GM19463 (cell line): ENCODE measurements at regions not wholly inside any gene's neighbourhood (a gene's known extent, or its start where the extent isn't known, plus 50 kb on each side); places are given as distances from the start of the nearest gene placed in this dataset.

Source experiments
- ATAC-seq: cut with Tn5 transposase; IDR thresholded peaks from one replicate; pipeline ENCODE4 v1.9.1; 2021; ENCODE audit warnings: mild to moderate bottlenecking, moderate library complexity; ENCODE audit not compliant: unreplicated experiment

- no peak for ATAC-seq
Observed at GRCh38 chr5:103498800-103499551, 63.6 kb downstream of the NUDT12 start.

DNA sequence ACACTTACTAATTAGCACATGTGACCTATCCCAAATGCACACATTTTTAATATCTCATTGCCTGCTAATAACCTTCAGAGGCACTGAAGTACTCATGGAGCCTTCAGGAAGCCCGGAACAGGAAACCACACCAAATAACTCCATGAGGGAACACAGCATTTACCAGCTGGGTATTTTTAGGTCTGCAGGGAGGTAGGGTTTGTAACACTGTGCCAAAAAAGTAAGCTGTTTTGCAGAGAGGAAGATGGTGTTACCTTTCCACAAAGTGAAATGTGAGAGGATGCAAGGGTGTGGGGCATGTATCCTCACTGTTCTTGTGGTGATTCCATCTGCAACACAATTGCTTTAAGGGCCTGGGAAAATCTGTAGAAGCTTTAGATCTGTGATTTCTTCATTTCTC is 64.4 kb downstream of the NUDT12 start:
- no peak for ATAC-seq

DNA sequence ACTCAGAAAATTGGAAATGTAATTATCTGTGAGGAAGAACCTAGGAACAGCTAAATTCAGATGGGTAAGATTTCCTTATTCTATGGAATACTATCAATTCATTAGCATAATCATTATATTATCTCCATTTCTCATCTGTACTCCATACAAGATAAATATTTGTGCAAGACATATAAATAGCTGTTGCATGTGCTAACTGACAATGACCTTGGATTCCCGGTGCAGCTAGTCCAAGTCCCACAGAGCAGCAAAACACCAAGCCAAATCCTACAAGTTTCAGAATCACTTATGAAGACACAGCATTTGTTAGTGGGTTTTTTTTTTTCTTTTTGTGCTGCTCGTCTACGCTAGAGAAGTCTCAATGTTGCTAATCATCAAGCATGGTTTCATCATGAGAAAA is 64.8 kb downstream of the NUDT12 start:
- ATAC-seq: no peak

GRCh38 chr5:103490030-103490739 is 72.4 kb downstream of the NUDT12 start:
- ATAC-seq: no peak

- no peak for ATAC-seq
Observed at GRCh38 chr5:103489307-103489706, 73.3 kb downstream of the NUDT12 start.

- ATAC-seq: no peak
Observed at GRCh38 chr5:103487822-103488493, 74.6 kb downstream of the NUDT12 start.

DNA sequence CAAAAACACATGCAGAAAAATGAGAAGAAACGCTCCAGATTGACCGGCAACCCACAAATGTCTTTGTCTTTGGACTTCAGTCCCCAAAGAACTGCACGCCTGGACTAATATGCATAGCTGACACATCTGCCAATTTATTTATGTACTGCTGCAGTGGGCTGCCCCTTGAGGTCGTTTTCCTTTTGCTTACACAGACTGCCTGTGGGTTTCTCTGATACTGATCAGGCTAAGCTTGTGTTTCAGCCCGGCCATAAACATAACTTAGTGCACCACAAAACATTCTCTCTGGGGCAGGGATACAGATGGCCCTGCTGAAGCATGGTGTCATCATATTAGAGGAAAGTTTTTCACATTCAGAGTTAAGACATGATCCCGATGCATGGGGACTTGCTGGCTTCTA is 75.4 kb downstream of the NUDT12 start:
- no peak for ATAC-seq

GRCh38 chr5:103486739-103487138 is 75.8 kb downstream of the NUDT12 start:
- no peak for ATAC-seq

DNA sequence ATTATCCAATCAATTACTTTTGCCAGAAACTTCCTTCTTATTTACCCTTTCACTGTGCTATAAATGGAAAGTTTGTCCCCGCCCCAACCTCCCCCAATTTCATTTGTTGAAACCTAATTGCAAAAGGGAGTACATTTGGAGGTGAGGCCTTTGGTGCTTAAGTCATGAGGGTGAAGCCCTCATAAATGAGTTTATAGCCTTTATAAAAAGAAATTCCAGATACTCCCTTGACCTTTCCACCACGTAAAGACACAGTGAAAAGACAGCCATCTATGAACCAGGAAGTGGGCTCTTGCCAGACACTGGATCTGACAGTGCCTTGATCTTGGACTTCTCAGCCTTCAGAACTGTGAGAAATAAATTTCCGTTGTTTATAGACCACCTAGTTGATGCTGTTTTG is 82.3 kb downstream of the NUDT12 start:
- no peak for ATAC-seq

GRCh38 chr5:103477678-103478077 is 84.9 kb downstream of the NUDT12 start:
- ATAC-seq: no peak

GRCh38 chr5:103476811-103477210 is 85.8 kb downstream of the NUDT12 start:
- ATAC-seq: no peak

DNA sequence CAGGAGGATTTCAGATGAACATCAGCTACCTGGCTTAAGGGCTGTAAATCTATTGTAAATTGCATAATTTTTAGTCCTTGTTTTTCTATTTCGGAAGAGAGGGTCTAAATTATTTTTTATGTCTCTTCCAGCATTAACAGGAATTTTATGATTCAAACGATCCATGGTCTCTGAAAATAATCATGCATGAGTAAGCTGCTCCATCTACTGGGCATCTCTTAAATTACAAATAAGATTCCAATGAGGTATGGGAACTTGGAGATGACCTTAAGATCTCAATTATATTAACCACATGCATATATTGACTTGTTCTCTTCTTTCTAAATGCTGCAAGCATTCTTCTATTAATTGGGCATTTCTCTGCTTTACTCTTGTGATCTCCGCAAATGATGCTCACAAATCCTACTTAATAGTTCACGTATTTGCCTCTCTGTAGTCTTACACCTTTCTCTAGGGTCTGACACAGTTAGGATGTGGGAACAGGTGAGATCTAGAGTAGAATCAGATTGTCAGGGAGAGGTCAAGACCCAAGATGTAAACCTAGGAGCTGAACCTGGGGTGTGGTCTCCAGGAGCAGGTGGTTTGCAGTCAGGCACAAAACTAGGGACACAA is 86.9 kb downstream of the NUDT12 start:
- ATAC-seq: no peak

DNA sequence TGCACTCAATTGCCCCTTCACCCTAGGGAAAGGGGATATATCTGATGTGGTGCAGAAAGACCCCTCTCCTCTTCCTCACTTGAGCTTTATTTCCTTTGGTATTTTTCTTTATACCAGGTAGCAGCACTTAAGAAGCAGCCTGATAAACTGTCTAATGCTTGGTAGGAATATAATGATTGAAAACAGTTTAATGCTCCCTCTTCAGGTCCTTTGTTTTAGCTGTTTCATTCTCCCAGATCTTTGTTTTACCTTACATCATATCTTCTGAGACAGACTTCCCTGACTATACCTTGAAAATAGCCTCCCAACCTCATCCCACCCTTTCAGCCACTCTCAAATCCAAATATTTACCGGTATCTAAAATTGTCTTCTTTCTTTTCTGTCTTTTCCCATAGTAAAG is 87.9 kb downstream of the NUDT12 start:
- no peak for ATAC-seq

DNA sequence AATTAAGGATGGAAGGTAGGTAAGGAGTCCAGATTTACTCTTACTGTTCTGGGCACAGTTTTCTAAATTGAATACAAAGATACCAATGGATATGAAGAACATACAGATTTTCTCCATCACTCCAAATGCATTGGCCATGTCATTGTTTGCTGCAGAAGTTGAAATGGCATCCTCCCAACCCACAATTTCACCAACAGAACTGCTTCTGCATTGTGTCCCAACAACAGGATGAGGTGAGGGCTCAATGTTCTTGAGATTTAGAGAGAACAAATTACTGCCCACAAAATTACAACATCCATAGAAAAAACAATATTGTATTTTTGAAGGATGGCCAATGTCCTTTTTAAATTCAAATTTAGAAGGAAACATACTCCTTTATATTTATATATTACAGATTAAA is 88.9 kb downstream of the NUDT12 start:
- no peak for ATAC-seq

DNA sequence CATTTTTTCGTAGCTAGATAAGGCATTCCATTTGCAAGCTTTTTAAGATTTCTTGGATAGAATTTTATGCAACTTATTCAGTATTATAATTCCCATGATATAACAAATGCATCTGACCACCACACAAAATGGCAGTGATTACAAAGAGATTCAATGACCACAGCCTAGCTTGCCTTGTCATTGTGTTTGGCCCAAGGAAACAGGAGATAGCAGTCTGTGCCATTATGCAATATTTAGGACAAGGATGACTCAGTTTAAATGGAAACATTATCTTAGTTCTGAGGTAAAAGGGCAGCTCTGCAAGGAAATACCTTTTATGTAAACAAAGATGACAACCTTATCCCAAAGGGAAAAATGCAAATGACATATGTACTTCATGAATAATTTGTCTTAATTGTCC is 89.8 kb downstream of the NUDT12 start:
- no peak for ATAC-seq

DNA sequence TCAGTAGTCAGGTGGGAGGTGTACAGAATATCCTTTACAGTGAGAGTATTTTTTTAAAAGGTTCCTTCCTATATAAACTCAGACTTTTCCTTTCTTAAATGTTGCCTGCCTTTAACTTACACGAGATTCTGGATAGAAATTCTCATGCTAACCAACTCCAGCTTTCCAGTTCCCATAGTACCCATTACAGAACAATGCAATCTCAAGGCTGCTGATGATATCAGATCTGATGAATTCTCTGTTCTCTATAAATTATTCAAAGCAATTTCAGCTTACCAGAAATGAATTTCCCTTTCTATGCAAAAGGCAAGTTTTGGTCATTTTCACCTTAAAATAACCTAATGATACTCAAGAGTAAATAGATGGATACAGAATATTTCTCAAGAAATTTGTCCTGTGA is 90.3 kb downstream of the NUDT12 start:
- no peak for ATAC-seq

DNA sequence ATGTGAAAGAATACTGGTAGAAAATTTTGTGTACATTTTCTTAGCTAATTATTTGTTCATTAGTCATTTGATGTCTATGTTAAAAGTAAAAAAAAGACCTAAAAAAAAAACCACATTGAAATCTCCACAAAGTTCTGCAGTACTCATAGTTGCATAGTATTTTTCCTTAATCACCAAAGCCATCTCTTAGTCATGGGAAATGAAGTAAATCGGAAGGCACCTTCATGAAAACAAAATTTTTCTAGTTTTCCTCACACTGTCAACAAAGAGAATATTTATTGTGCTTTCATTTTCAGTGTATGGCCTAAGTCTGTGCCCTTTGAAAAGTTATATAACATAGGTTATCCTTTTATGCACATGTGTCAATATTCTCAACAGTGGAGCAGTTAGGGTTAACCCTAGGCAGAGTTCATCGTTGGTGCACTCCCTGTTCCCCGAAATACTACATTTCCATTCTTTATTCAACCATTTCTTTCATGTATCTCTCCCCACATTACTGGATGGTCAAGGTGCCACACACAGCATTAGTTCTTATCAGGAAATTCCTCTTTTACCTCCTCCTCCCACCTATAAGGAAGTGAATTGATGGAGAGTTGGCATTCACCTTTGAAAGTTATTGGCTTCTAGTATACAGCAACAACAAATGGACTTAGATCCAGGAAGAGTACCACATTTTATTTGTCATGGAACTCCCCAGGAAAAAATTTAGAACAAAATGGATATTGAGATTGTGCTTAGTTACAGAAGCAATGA is 93.1 kb downstream of the NUDT12 start:
- no peak for ATAC-seq

DNA sequence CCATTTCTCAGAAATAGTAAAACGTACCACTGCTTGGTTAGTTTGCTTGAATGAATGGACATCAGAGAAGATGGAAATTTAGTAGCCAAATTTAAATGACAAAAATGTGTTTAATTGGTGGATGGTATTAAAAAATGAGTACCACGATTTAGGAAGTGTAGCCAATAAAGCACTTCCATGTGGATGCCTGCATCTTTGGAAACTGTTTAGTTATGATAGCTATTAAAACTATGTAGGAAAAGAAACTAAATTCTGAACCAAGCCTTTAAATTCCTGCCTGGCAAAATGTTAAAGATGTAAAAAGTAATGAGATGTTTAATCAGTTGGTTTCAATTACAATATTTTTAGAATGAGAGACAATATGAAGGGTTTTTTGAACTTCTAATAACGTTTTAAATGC is 94.8 kb downstream of the NUDT12 start:
- no peak for ATAC-seq

DNA sequence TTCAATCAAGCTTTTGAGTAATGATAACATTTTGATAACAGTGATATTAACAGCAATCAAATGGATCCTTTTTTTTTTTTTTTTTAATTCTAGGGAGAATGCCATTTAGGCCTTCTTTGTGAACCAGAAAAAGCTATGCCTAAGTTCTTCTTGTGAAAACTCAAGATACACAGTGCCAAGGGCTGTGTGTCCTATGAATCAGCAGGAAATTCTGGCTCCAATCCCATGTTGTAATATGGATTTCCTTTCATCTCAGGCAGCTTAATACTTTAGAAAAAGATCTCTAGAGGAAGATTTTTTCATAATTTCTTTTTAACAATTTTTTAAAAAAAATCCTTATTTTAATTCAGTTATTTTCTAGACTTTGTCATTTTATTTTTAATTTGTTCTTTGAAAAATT is 96.1 kb downstream of the NUDT12 start:
- ATAC-seq: no peak

DNA sequence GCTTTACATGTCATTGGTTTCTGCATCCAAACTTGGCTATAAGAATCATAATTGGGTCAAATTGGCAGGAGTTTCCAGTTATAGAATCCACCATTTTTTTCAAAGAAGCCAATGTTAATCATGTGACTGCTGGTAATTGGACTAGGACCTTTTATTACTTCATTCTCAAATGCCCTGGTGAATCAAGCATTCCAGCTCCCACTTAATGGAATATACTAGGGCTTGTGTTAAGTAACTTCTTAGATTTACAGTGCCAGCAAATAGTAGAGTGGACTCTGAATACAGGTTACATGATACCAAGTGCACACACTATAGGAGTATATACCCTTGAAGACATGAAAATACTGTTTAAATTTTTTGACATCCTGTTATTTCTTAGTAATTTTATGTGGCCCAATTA is 96.7 kb downstream of the NUDT12 start:
- no peak for ATAC-seq
